ENCODE measurements at regions not wholly inside any gene's neighbourhood (a gene's known extent, or its start where the extent isn't known, plus 50 kb on each side); places are given as distances from the start of the nearest gene placed in this dataset.
A peak's percentile ranks its signal among the peaks of the same experiment; 100 is the strongest.

DNA sequence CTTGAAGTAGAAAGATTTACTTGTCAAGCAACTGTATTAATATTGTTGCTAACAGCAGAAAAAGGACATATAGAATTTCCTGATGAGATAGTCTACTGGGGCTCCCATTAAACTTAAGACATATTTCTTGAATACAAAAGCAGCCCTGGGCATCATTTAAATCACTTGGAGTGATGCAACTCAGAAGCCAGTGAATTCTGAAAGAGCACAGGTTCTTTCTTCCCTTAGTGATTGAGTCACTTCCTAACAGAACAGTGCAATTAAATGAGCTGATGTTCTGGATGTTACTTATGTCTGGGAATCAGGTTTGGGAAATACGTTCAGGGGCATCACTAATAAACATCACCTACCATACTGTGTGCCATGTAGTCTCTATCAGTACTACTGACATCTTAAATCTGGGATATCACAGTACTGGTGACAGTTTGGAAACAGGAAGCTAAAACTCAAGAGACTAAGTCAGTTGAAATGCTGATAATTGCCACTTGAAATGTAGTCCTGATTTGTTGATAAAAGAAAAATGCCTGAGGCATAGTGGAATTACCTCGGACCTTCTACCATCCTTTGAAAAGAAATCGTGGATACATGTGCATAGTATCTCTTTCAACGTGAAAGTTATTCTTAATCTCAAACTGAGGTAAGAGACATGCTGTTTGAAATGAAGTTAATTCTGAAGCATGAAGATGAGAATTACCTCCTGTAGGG, 249.2 kb upstream of the GPRIN3 start:
- no peak for DNase-seq (ENCODE audit: extremely low read depth, low read depth)

DNA sequence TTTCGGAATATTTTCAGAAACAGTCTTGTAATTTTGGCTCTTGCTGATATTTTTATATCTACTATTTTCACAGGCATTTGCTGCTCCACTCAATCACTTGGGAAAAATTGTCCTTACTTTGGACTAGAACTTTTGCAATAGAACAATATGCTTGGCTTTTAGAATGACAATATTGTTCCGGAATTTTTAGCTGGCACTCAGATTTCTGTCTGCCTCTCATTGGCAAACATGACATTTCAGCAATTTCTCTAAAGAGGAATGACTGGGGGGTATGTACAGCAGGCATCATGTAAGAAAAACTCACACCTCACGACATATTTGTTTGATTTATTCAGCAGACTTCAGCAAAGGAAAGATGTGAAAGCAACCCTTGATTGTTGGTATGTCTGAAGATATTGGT, 243.6 kb upstream of the GPRIN3 start:
- no peak for DNase-seq (ENCODE audit: extremely low read depth, low read depth)

- DNase-seq (ENCODE audit: extremely low read depth, low read depth), result no peak
Observed at GRCh38 chr4:89549907-89550306, 242.3 kb upstream of the GPRIN3 start.

GRCh38 chr4:89545315-89545714, 237.7 kb upstream of the GPRIN3 start:
- no peak for DNase-seq (ENCODE audit: extremely low read depth, low read depth)

GRCh38 chr4:89541998-89542397, 234.4 kb upstream of the GPRIN3 start:
- DNase-seq (ENCODE audit: extremely low read depth, low read depth), result no peak

GRCh38 chr4:89539797-89540711, 232.5 kb upstream of the GPRIN3 start:
- peak; percentile 36 for DNase-seq (ENCODE audit: extremely low read depth, low read depth)

DNA sequence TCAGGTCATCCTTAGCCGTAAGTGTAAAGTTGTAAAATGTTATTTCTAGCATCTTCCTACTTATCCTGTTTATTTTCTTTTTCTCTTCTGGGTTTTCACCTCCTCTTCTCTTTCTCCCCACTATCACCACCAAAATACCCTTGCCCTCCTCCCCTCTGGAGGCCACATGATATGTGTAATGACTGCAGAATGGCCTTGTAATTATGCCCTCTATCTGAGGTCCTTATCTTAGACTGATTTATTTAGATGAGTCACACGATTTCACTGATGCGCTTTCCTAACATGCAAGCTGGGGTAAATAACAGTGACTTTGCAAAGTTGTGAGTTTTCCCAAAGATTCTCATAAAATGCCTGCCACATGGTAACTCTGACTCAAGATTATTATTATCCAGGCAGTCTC, 231.8 kb upstream of the GPRIN3 start:
- DNase-seq (ENCODE audit: extremely low read depth, low read depth), result peak; percentile 90

- no peak for DNase-seq (ENCODE audit: extremely low read depth, low read depth)
Observed at GRCh38 chr4:89538886-89539285, 231.3 kb upstream of the GPRIN3 start.

DNA sequence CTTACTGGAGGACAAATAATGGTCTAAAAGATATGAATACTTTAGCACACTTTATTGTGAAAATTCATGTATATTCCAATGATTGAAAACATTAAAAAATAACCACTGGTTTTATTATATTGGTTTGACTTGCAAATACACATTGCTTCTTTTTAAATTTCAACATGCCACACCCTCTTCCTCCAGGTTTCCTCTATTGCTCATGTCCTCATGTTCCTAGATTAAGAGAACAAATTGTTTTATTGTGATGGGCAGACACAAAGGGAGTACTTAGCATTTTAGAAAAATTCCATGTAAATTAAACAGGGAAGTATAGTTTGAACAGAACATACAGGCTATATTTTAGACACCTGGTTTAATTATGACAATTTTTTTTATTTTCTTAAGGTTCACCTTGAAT, 230.6 kb upstream of the GPRIN3 start:
- no peak for DNase-seq (ENCODE audit: extremely low read depth, low read depth)

DNA sequence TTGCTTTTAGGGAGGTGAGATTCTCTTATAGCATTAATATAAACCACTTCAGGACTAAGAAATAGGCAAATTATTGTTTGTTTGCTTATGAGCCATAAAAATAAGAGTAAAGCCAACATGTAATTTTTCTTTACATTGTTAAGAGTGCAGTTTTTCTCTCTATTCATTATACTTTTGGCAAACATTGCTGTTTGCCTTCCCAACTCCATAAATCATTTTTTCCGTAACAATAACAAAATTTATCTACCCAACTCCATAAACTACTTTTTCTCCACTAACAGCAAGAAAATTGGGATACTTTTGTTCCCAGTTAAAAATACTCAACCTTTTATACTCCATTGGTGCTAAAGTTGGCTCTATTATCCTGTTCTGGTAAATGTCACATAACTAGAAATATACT, 229.7 kb upstream of the GPRIN3 start:
- no peak for DNase-seq (ENCODE audit: extremely low read depth, low read depth)

DNA sequence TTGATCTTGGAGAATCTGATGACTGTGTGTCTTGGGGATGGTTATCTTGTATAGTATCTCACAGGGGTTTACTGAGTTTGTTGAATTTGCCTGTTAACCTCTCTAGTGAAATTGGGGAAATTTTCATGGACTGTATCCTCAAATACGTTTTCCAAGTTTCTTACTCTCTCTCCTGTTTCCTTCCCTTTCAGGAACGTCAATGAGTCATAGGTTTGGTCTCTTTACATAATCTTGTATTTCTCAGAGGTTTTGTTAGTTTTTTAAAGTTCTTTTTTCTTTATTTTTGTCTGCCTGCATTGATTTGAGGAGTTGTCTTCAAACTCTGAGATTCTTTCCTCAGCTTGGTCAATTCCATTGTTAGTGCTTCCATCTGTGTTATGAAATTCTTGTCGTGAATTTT, 227.7 kb upstream of the GPRIN3 start:
- DNase-seq (ENCODE audit: extremely low read depth, low read depth), result no peak

DNA sequence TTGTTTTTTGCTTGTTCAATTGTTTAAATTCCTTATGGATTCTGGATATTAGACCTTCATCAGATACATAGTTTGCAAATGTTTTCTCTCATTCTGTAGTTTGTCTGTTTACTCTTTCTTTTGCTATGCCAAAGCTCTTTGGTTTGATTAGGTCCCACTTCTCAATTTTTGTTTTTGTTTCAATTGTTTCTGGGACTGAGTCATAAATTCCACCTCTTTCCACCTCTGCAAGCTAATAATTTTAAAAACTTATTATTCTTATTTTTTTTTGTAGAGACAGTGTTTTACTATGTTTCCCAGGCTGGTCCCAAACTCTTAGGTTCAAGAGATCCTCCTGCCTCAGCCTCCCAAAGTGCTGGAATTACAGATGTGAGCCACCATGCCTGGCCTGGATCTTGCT, 226.8 kb upstream of the GPRIN3 start:
- DNase-seq (ENCODE audit: extremely low read depth, low read depth), result no peak

- no peak for DNase-seq (ENCODE audit: extremely low read depth, low read depth)
Observed at GRCh38 chr4:89531932-89532640, 224.5 kb upstream of the GPRIN3 start.

DNA sequence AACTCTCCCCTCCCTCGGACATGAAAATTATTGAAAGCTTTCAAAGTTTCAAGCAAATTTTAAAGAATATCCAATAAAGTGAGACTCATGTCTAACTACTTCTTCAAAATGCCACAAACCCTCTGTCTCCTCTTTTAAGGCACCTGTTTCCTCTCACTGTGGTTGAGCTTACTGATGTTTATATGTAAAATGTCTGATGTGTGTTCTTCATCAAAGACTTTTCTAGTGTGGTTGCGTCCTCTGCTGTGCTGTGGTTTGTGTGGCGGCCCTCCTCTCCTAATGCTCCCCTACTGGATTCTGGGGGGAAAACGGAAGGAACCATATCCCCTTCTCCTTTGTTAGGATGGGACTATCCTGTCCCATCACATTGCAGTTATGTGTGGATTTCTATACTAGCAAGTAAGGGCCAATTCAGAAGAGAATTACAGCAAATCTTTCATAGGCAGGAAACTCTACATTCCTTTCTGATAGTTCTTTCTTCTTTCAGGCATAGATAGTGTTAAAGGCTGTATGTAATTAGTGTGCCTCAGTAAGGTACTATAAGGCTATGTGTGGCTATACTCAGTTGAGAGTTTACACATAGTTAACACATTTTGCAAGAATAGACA, 221.0 kb upstream of the GPRIN3 start:
- no peak for DNase-seq (ENCODE audit: extremely low read depth, low read depth)

GRCh38 chr4:89521826-89522225, 214.2 kb upstream of the GPRIN3 start:
- no peak for DNase-seq (ENCODE audit: extremely low read depth, low read depth)

DNA sequence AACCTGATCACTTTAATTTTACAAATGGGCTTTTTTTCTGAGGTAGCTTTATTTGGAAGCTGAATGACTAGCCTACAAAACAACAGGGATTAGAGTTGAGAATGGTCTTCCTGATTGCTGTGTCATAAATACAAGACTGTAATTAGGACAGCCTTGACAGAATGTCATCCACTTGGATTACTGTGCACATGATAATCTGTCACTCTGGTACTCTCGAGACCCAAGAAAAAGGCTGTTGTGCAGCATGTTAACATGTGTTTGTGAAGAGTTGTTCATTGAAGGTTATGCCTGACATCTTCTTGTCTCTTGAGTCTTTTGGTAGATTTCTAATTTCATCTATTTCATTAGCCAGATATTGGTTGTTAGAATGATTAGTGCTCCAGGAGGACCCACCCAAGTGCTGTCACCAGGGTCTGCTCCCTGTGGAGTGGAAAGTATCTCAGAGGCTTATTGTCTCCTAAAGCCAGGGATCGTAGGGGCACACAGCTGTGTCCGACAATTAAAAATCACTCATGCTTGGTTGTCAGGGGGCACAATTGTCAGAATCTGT, 212.2 kb upstream of the GPRIN3 start:
- DNase-seq (ENCODE audit: extremely low read depth, low read depth), result no peak

DNA sequence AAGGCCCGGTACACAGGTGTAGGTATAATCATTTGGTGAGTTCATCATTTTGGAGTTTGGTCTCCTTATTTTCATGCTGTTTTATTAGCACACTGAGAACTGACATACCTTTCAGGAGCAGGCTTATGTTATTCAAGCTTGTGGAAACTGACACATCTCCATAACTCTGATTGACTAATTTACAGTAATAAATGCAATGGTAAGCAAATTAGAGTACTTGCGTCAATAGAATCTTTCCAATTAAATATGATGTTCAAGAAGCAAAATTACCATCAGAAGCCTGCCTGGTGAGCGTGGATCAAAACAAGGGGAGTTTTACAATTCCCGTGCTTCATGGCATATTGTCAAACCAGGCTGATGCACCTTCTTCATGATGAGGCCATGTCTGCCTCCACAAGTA, 210.7 kb upstream of the GPRIN3 start:
- no peak for DNase-seq (ENCODE audit: extremely low read depth, low read depth)

DNA sequence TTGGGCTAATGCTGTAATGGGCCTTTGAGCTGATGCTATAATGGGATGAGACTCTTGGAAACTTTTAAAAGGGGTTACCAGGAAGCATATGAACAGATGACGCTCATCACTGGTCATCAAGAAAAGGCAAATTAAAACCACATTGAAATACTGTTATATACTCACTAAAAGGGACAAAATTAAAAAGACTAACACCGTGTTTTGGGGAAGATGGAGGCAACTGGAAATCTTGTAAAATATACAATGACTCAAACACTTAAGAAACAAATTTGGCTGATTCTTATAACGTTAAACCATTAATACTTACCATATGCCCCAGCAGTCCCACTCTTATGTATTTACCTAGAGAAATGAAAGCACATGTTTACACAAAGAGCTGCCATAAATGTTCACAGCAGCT, 207.2 kb upstream of the GPRIN3 start:
- no peak for DNase-seq (ENCODE audit: extremely low read depth, low read depth)

DNA sequence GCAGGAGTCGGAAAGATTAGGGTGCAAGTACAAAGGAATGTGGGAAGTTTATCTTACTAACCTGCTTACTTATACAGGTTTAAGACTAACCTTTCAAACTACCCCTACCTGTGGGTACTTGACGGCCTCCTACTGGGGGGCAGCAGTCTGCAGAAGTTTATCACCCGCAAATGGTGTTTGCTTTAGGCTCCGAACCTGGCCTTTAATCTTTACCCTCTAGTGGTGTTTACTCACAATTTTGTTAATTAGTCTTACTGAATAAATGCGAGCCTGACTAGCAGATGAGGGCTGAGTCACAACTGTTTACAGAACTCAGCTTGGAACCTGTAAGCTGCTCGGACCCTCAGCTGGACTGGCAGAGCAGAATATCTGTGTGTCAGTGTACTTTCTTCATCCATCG, 204.2 kb upstream of the GPRIN3 start:
- no peak for DNase-seq (ENCODE audit: extremely low read depth, low read depth)

- no peak for DNase-seq (ENCODE audit: extremely low read depth, low read depth)
Observed at GRCh38 chr4:89509708-89510281, 202.2 kb upstream of the GPRIN3 start.
